CD14-positive monocyte (primary cell): ENCODE measurements at regions not wholly inside any gene's neighbourhood (a gene's known extent, or its start where the extent isn't known, plus 50 kb on each side); places are given as distances from the start of the nearest gene placed in this dataset.

Experiments
- DNase-seq, 3 donors: peaks; one replicate each; pipeline ENCODE4 v3.0.0-alpha.2; 2011 to 2022
- H2AFZ ChIP-seq: 2 replicates; pipeline ENCODE4 v1.6.0; 2012; ENCODE audit warnings: mild to moderate bottlenecking, low read depth, low read length, inconsistent platforms; ENCODE audit not compliant: insufficient read depth, poor library complexity, severe bottlenecking
- H3K27ac ChIP-seq, 2 donors: 1 replicate in 1 of 2; 2 replicates in 1 of 2; pipeline ENCODE4 v1.5.1; 2012 to 2013; ENCODE audit warnings: low read length in 2 of 2, control low read depth in 1 of 2, inconsistent platforms in 1 of 2, low read depth in 1 of 2, mild to moderate bottlenecking in 1 of 2
- H3K27me3 ChIP-seq, 2 donors: one replicate each; pipeline versions ENCODE4 v1.6.0 to v1.6.1; 2011 to 2013; ENCODE audit warnings: low read length in 2 of 2; ENCODE audit not compliant: control insufficient read depth in 2 of 2, insufficient read depth in 2 of 2
- H3K36me3 ChIP-seq, 2 donors: replicated peaks in 1 of 2; 1 replicate in 1 of 2; 2 replicates in 1 of 2; pipeline versions ENCODE4 v1.5.1 to v1.6.1; 2012 to 2013; ENCODE audit warnings: low read length in 2 of 2, control low read depth in 1 of 2, inconsistent platforms in 1 of 2, mild to moderate bottlenecking in 1 of 2; ENCODE audit not compliant: insufficient read depth in 2 of 2, control insufficient read depth in 1 of 2
- H3K4me1 ChIP-seq, 2 donors: 1 replicate in 1 of 2; 2 replicates in 1 of 2; pipeline versions ENCODE4 v1.5.1 to v1.6.1; 2012 to 2013; ENCODE audit warnings: low read length in 2 of 2, control low read depth in 1 of 2, inconsistent platforms in 1 of 2, mild to moderate bottlenecking in 1 of 2, moderate library complexity in 1 of 2; ENCODE audit not compliant: insufficient read depth in 2 of 2, control insufficient read depth in 1 of 2
- H3K4me2 ChIP-seq: replicated peaks from 2 replicates; pipeline ENCODE3; 2012; ENCODE audit warnings: low read length, moderate library complexity, mild to moderate bottlenecking; ENCODE audit not compliant: poor library complexity, severe bottlenecking; ENCODE audit errors: extremely low read depth
- H3K4me3 ChIP-seq, 3 experiments: fragments of 200-600 bp in 1 of 3; sonication (generic) in 1 of 3; replicated peaks in 1 of 3; 1 replicate in 2 of 3; 2 replicates in 1 of 3; pipeline ENCODE4 v1.5.1; 2011 to 2013; ENCODE audit warnings: low read length in 3 of 3, mild to moderate bottlenecking in 3 of 3, control low read depth in 2 of 3, low read depth in 2 of 3, inconsistent platforms in 1 of 3, moderate library complexity in 1 of 3
- H3K79me2 ChIP-seq: 2 replicates; pipeline ENCODE4 v1.6.0; 2012; ENCODE audit warnings: mild to moderate bottlenecking, control low read depth, inconsistent platforms, low read length, moderate library complexity; ENCODE audit not compliant: insufficient read depth
- H3K9ac ChIP-seq: 2 replicates; pipeline ENCODE4 v1.6.0; 2017; ENCODE audit warnings: low read length, mild to moderate bottlenecking; ENCODE audit not compliant: insufficient read depth, poor library complexity, severe bottlenecking
- H3K9me3 ChIP-seq, 2 donors: replicated peaks in 1 of 2; 1 replicate in 1 of 2; 2 replicates in 1 of 2; pipeline versions ENCODE4 v1.5.1 to v1.6.1; 2012 to 2013; ENCODE audit warnings: low read length in 2 of 2, control low read depth in 1 of 2; ENCODE audit not compliant: control insufficient read depth in 1 of 2, insufficient read depth in 1 of 2
- H4K20me1 ChIP-seq: 2 replicates; pipeline ENCODE4 v1.6.0; 2012; ENCODE audit warnings: mild to moderate bottlenecking, low read length, control low read depth, moderate library complexity; ENCODE audit not compliant: insufficient read depth
- H3K27ac Mint-ChIP-seq, 7 donors: one replicate each; pipeline ENCODE4 v1.8.0; 2020; ENCODE audit warnings: mild to moderate bottlenecking in 7 of 7, mixed read lengths in 7 of 7, moderate library complexity in 6 of 7, inconsistent platforms in 2 of 7
- H3K27me3 Mint-ChIP-seq, 3 donors: one replicate each; pipeline ENCODE4 v1.8.0; 2021 to 2022; ENCODE audit warnings: low read depth in 3 of 3, mild to moderate bottlenecking in 3 of 3, mixed read lengths in 3 of 3, moderate library complexity in 3 of 3, inconsistent platforms in 1 of 3
- H3K36me3 Mint-ChIP-seq, 2 donors: one replicate each; pipeline ENCODE4 v1.8.0; 2020; ENCODE audit warnings: mixed read lengths in 2 of 2, inconsistent platforms in 1 of 2, mild to moderate bottlenecking in 1 of 2
- H3K4me1 Mint-ChIP-seq: one replicate; pipeline ENCODE4 v1.8.0; 2020; ENCODE audit warnings: mild to moderate bottlenecking, mixed read lengths
- H3K4me3 Mint-ChIP-seq, 2 donors: one replicate each; pipeline ENCODE4 v1.8.0; 2020; ENCODE audit warnings: mild to moderate bottlenecking in 2 of 2, mixed read lengths in 2 of 2, moderate library complexity in 1 of 2
- H3K9me3 Mint-ChIP-seq, 7 donors: one replicate each; pipeline ENCODE4 v1.8.0; 2020 to 2022; ENCODE audit warnings: mixed read lengths in 7 of 7, mild to moderate bottlenecking in 6 of 7, moderate library complexity in 6 of 7, inconsistent platforms in 2 of 7
- CTCF ChIP-seq: fragments of 200-600 bp; IDR thresholded peaks from one replicate; pipeline ENCODE4 v1.8.0; 2022; ENCODE audit warnings: antibody characterized with exemption, mild to moderate bottlenecking
- WGBS: methylation state at CpG from one replicate; pipeline ENCODE4 v1.1.5; 2013; ENCODE audit warnings: missing lambda C conversion rate; ENCODE audit not compliant: insufficient coverage; 5-methylcytosine and 5-hydroxymethylcytosine counted together
- intact Hi-C, 2 donors: fragments of 100-400 bp; cut with micrococcal nuclease; formaldehyde crosslinking; loops; one replicate each; pipeline versions ENCODE4 v1.15.0 to v1.15.1; 2023

DNA sequence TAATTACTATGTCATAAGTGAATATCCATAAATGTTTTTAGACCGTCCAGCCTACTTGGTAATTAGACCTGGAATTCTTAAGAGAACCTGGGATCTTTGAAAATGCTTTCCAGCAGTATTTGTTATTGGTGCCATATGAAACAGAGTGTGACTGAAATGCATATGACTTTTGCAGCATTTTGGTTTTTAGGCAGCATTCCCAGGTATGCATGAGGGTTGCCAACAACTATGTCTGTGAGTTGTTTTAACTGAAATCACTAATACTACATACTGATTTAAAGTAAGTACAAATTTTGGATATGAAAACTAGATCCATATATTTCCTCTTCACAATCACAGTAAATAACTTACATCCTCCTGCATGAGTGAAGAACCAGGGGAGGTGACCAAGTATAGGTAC, 437.7 kb upstream of the FAR2 start:
- no peak overlapping the region for H2AFZ ChIP-seq
- no peak overlapping the region for H3K27ac ChIP-seq
- peaks cover 0 to 7% (median 1%) of the 10 kb centered on the region in 7 donors for H3K9me3 Mint-ChIP-seq

GRCh38 chr12:28742791-28743190, 406.3 kb upstream of the FAR2 start:
- Histone ChIP-seq H2AFZ (no peak overlapping the region), H3K4me3 (no peak overlapping the region), H3K79me2 (no peaks in the 10 kb centered on the region), H3K27me3 (no peaks in the 10 kb centered on the region), H3K36me3 (no peaks in the 10 kb centered on the region), H3K4me2 (no peak overlapping the region), H3K9me3 (peaks cover 0 to 6% of the 10 kb centered on the region in 2 donors), H3K4me1 (no peaks in the 10 kb centered on the region), H3K27ac (no peak overlapping the region), H3K9ac (no peak overlapping the region), H4K20me1 (no peaks in the 10 kb centered on the region)
- Mint-ChIP-seq H3K36me3 (no peaks in the 10 kb centered on the region), H3K27me3 (peaks cover 0 to 2% (median 0%) of the 10 kb centered on the region in 3 donors), H3K9me3 (peaks cover 0 to 7% (median 3%) of the 10 kb centered on the region in 7 donors), H3K4me3 (no peak overlapping the region), H3K27ac (peak overlapping the region in 1 of 7 donors; percentile 20), H3K4me1 (no peaks in the 10 kb centered on the region)
- no peak for TF ChIP-seq CTCF
- DNase-seq: no peak
- intact Hi-C loops: no loop called here

More for the DNA sequence above, 437.7 kb upstream of the FAR2 start:
- Mint-ChIP-seq H3K36me3 (no peaks in the 10 kb centered on the region), H3K27ac (no peak overlapping the region), H3K4me3 (no peak overlapping the region), H3K27me3 (no peaks in the 10 kb centered on the region), H3K4me1 (no peaks in the 10 kb centered on the region)
- no peak overlapping the region for H3K4me3 ChIP-seq
- intact Hi-C loops: no loop called here
- no peak for DNase-seq
- H3K36me3 ChIP-seq: no peaks in the 10 kb centered on the region
- H3K27me3 ChIP-seq: no peaks in the 10 kb centered on the region
- peaks cover 0 to 8% of the 10 kb centered on the region in 2 donors for H3K9me3 ChIP-seq
- H3K4me2 ChIP-seq: no peak overlapping the region
- WGBS: no CpG with 5 or more reads among the region's 1 CpG
- H3K79me2 ChIP-seq: no peaks in the 10 kb centered on the region
- H3K4me1 ChIP-seq: no peaks in the 10 kb centered on the region
- H3K9ac ChIP-seq: no peak overlapping the region
- H4K20me1 ChIP-seq: no peaks in the 10 kb centered on the region
- no peak for TF ChIP-seq CTCF
